ENCODE measurements at regions not wholly inside any gene's neighbourhood (a gene's known extent, or its start where the extent isn't known, plus 50 kb on each side); places are given as distances from the start of the nearest gene placed in this dataset.

- TF ChIP-seq CTCF (IDR thresholded peaks at IDR 0.05): no peak
- no peak for TF ChIP-seq POLR2A (IDR thresholded peaks at IDR 0.05)
Measured at GRCh38 chr4:181611033-181611711, 632.0 kb upstream of the TENM3 start.
